ENCODE measurements at regions not wholly inside any gene's neighbourhood (a gene's known extent, or its start where the extent isn't known, plus 50 kb on each side); places are given as distances from the start of the nearest gene placed in this dataset.

DNA sequence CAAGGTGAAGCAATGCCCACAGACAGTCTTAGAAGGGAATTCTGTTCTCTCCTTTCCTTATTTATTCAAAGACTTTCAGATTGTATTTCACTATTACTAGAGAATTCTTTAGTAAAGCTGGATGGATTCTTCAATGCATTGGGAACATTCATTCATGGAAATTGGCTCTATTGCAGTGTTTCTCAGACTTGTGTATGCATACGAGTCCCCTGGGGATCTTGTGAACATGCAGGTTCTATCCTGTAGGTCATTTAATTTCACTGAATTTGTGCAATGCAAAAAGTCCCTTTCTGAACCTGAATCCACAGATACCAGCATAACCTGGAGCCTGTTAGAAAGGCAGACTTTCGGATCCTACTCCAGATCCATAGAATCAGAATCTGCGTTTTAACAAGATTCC lies 160.9 kb upstream of the AHI1 start:
- ATAC-seq (no peak), DNase-seq (ENCODE audit: low read depth in 1 of 2, low spot score in 1 of 2) (no peak), FAIRE-seq (no peak)
- Histone ChIP-seq H3K9me3 (peaks cover 16% of the 10 kb centered on the region; the same call in 1 of the 3 replicates), H3K27ac (no peak overlapping the region), H3K4me1 (no peaks in the 10 kb centered on the region), H3K4me2 (no peak overlapping the region), H3K4me3 (no peak overlapping the region)
- TF ChIP-seq, protein P1, sequence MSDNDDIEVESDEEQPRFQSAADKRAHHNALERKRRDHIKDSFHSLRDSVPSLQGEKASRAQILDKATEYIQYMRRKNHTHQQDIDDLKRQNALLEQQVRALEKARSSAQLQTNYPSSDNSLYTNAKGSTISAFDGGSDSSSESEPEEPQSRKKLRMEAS (IDR thresholded peaks at IDR 0.05), result no peak
- TF ChIP-seq PHF8 (IDR thresholded peaks at IDR 0.05; ENCODE audit: borderline replicate concordance, low read depth) (no peak), KDM5A (IDR thresholded peaks at IDR 0.05) (no peak), EHF (CRISPR knock-in tag; IDR thresholded peaks at IDR 0.05) (no peak), CBX8 (IDR thresholded peaks at IDR 0.05) (no peak), REST (IDR thresholded peaks at IDR 0.05) (no peak), HOXA7 (CRISPR knock-in tag; IDR thresholded peaks at IDR 0.05) (no peak), JUN (IDR thresholded peaks at IDR 0.05) (no peak), TP53 (CRISPR knock-in tag; IDR thresholded peaks at IDR 0.05) (no peak)
- ChIA-PET CTCF (no interaction called here), POLR2A (no interaction called here)
- 75% methylated on average over 3 of the region's 3 CpGs for WGBS (ENCODE audit: missing lambda C conversion rate)

- TF ChIP-seq NFE2L2 (conservative IDR thresholded peaks at IDR 0.05; ENCODE audit: low read length) (no peak), TFCP2L1 (CRISPR knock-in tag; IDR thresholded peaks at IDR 0.05) (no peak), FOXS1 (CRISPR knock-in tag; IDR thresholded peaks at IDR 0.05) (no peak), PHF8 (IDR thresholded peaks at IDR 0.05; ENCODE audit: borderline replicate concordance, low read depth) (no peak), CBX8 (IDR thresholded peaks at IDR 0.05) (no peak), POLR2A (IDR thresholded peaks at IDR 0.05; ENCODE audit: low read length) (no peak), MAZ (IDR thresholded peaks at IDR 0.05; ENCODE audit: borderline replicate concordance, low read depth, low read length) (no peak), SMC3 (IDR thresholded peaks at IDR 0.05) (no peak), MYC (IDR thresholded peaks at IDR 0.05; ENCODE audit: borderline replicate concordance, low read length) (no peak), EP300 (IDR thresholded peaks at IDR 0.05) (no peak), KDM5A (IDR thresholded peaks at IDR 0.05) (no peak), HEYL (CRISPR knock-in tag; IDR thresholded peaks at IDR 0.05) (no peak), TP53 (CRISPR knock-in tag; IDR thresholded peaks at IDR 0.05) (no peak), POLR2AphosphoS2 (conservative IDR thresholded peaks at IDR 0.05; ENCODE audit: low read length) (no peak)
- Histone ChIP-seq H3K4me2 (no peak overlapping the region), H3K4me1 (no peaks in the 10 kb centered on the region), H3K9me3 (peaks cover 16% of the 10 kb centered on the region; the same call in 1 of the 3 replicates), H3K4me3 (no peak overlapping the region), H3K27ac (no peak overlapping the region)
- 75% methylated on average over 2 of the region's 2 CpGs for WGBS (ENCODE audit: missing lambda C conversion rate)
- ChIA-PET POLR2A (no interaction called here), CTCF (no interaction called here)
- DNase-seq (ENCODE audit: low read depth in 1 of 2, low spot score in 1 of 2) (no peak), FAIRE-seq (no peak), ATAC-seq (no peak)
These were observed 161.4 kb upstream of the AHI1 start for GRCh38 chr6:135658916-135659315.

GRCh38 chr6:135664527-135664926 lies 167.0 kb upstream of the AHI1 start:
- ATAC-seq, result no peak
- no peak overlapping the region for H3K4me2 ChIP-seq
- WGBS (ENCODE audit: missing lambda C conversion rate), result 85% methylated on average over 3 of the region's 3 CpGs
- TF ChIP-seq FOXS1 (CRISPR knock-in tag; IDR thresholded peaks at IDR 0.05), result no peak
- TF ChIP-seq MAZ (IDR thresholded peaks at IDR 0.05; ENCODE audit: borderline replicate concordance, low read depth, low read length), result no peak
- TF ChIP-seq RNF2 (IDR thresholded peaks at IDR 0.05; ENCODE audit: borderline replicate concordance, low read depth), result no peak
- no peak for TF ChIP-seq KDM5A (IDR thresholded peaks at IDR 0.05)
- no peak for TF ChIP-seq RCOR1 (IDR thresholded peaks at IDR 0.05; ENCODE audit: low read depth, low read length)
- TF ChIP-seq MAFK (IDR thresholded peaks at IDR 0.05; ENCODE audit: partially characterized antibody), result no peak
- no peak for TF ChIP-seq ZC3H11A (IDR thresholded peaks at IDR 0.05)
- no peak for TF ChIP-seq HOXB13 (CRISPR knock-in tag; IDR thresholded peaks at IDR 0.05; ENCODE audit: low read depth)
- no peak for TF ChIP-seq ZSCAN20 (CRISPR knock-in tag; IDR thresholded peaks at IDR 0.05)
- TF ChIP-seq NR3C1 (IDR thresholded peaks at IDR 0.05), result no peak
- no peak for TF ChIP-seq KDM1A (IDR thresholded peaks at IDR 0.05; ENCODE audit: low read depth)
- TF ChIP-seq POLR2AphosphoS2 (conservative IDR thresholded peaks at IDR 0.05; ENCODE audit: low read length), result no peak
- H3K27ac ChIP-seq, result no peak overlapping the region
- no peak for FAIRE-seq
- ChIA-PET POLR2A (no interaction called here), CTCF (interaction anchor here (0.7 kb wide), 1 partner anchor 167 kb away, joined by 3 read pairs; no protein-coding TSS in a partner anchor)
- DNase-seq (ENCODE audit: low read depth in 1 of 2, low spot score in 1 of 2), result no peak
- H3K9me3 ChIP-seq, result no peaks in the 10 kb centered on the region
- no peaks in the 10 kb centered on the region for H3K4me1 ChIP-seq
- H3K4me3 ChIP-seq, result no peak overlapping the region
